Hematopoietic multipotent progenitor cell treated with erythropoietin and hydrocortisone succinate and interleukin-3 and kit ligand, for 4 days (in vitro differentiated cells): ENCODE measurements at regions not wholly inside any gene's neighbourhood (a gene's known extent, or its start where the extent isn't known, plus 50 kb on each side); places are given as distances from the start of the nearest gene placed in this dataset.

ENCODE experiments used
- DNase-seq: peaks from one replicate; pipeline ENCODE4 v3.0.0-alpha.2; 2015

DNA sequence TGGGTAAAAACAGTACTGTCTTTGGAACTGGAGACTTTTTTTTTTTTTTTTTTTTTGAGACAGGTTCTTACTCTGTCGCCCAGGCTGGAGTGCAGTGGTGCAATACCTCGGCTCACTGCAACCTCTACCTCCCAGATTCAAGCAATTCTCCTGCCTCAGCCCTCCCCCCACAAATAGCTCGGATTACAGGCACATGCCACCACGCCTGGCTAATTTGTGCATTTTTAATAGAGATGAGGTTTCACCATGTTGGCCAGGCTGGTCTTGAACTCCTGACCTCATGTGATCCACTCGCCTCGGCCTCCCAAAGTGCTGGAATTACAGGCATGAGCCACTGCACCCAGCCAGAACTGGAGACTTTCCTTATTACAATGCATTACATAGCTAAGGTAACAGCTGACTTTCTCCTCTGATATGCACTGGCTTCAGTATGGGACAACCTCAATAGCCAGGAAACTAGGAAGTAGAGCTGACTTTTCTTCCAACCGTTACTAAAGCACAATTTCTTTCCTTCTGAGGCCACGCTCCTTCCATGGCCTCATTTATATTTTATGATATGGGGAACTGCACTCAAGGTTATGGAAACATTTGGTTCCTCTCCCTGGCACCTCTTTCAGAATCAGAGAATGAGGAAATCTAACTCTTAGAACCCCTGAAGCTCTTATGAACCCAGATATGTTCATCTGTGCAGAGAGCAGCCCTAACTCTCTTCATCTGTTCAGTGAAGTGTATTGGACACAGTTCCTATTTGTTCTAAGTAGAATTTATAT is 53.5 kb upstream of the FAM9B start:
- DNase-seq, result no peak

GRCh38 chrX:9088896-9089295 is 55.0 kb upstream of the FAM9B start:
- DNase-seq, result no peak

GRCh38 chrX:9090766-9091165 is 56.8 kb upstream of the FAM9B start:
- DNase-seq, result no peak

- DNase-seq, result no peak
Measured at GRCh38 chrX:9091258-9091657, 57.3 kb upstream of the FAM9B start.

DNA sequence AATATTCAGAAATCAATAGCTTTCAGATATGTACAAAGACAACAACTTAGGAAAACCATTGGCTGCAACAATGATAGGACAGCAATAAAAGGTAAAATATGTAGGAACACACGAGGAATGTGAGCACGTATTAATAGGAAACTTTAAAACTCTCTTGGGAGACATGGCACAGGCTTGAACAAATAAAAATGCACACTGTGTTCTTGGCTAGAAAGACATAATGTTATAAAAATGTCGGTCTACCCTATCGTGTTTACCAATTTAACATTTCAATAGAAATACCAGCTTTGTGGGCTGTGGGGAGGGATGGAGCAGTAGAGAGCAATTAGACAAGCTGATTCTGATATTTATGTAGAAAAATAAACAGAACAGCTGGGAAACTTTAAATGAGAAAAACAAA is 69.0 kb upstream of the FAM9B start:
- no peak for DNase-seq

GRCh38 chrX:9108054-9108453 is 74.1 kb upstream of the FAM9B start:
- DNase-seq, result no peak

GRCh38 chrX:9110808-9111207 is 76.9 kb upstream of the FAM9B start:
- no peak for DNase-seq

- no peak for DNase-seq
Measured at GRCh38 chrX:9114245-9114644, 80.3 kb upstream of the FAM9B start.

DNA sequence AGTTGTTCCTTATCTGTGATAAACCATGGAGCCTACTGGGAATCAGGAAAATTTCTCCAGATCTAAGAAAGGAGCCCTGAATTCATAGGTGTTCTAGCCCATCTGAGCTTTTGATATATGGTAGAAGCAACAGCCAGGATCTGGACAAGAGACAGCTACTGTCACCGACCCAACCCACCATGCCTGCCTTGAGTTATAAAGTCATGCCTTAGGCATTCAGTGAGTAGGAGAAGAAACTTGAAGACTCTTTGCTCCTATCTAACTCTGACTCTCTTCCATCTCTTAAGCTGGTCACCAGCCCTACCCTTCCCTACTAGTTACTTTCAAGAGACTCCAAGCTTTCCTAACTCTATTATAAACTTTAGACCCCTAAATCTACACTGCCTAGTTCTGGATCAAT is 83.9 kb upstream of the FAM9B start:
- no peak for DNase-seq

DNA sequence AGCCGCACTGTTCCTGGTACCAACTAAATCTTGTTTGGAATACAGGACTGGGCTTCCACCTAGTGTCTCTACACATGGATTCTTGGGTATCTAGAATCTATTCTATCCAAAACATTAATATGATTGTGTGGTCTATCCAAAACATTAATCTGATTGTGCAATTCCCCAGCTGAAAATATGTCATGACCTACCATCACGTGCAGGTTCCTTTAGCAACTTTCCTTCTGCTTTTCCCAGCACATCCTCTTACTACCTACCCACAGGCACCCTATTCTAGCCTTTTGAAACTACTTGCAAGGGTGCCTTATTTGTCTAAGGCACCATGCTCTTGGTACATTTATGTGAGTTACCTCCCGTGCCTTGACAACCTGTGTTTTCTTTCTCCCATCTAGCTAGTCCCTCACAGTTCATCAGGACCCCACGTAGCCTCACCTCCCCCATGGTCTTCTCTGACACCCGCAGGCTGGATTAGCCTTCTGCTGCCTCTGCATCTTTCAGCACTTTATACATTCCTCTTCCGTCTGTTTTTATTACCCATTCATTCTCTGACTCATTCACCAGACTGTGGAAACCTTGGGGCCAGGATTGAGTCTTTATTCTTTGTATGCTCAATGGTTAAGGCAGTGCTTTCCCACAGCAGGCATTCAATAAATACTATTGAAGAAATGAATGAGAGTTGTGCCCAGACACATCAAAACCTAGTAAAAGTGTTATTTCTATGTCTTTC is 88.8 kb upstream of the FAM9B start:
- DNase-seq, result peak; percentile 1

DNA sequence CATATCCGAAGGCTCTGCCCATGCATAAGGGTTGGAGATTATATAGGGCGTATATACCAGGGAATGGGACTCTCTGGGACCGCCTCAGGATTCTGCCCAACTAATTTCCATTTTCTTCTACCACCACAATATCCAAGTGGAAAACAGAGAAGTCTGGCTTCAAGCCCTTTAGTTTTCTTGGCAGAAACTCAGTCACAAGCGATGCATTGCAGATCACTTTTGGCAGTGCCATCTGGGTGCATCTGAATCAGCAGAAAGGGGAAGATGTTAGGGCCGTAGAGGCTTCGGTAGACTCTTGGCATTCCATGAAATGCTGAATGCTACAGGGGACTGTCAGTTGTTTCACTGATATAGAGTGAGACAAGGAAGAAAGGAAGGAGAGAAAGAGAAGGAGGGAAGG is 94.1 kb upstream of the FAM9B start:
- DNase-seq, result no peak

DNA sequence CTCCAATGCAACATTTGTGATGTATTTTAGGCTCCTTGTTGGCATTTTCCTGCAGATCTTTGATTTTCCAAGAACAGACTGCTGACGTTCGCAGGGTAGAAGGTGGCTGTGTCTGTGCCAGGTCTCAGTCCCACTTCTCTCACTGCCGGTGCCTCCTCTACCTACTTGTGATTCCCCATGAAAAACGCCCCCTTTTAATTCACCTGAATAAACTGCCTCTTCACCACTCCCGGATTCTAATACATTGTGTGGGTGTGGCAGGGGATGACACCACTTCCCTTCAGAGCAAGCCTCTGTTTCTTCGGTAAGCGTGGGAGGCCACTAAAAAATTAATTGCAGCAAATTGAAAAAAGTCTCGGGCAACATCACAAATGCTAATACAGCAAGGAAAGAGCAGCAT is 96.1 kb upstream of the FAM9B start:
- DNase-seq, result no peak

DNA sequence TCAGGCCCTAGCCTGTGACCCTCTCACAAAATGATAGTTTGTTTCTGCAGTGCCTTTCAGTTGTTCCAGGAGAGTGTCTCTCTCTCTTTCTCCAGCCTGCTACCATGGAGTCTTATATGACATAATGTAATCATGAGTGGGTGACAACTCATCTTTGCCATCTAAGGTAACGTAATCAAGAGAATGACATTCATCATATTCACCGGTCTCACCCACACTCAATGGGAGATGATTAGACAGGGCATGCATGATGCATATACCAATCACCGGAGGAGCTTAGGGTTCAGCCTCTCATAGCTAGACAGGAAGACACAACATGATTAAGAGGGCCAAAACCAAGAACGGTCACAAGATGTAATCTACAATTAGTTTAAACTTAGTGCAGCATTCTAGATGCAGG is 97.1 kb upstream of the FAM9B start:
- DNase-seq, result no peak

GRCh38 chrX:9132036-9132638 is 98.2 kb upstream of the FAM9B start:
- DNase-seq, result no peak

- DNase-seq, result no peak
Measured at GRCh38 chrX:9133426-9133825, 99.5 kb upstream of the FAM9B start.

- DNase-seq, result no peak
Measured at GRCh38 chrX:9134366-9134765, 100.4 kb upstream of the FAM9B start.

DNA sequence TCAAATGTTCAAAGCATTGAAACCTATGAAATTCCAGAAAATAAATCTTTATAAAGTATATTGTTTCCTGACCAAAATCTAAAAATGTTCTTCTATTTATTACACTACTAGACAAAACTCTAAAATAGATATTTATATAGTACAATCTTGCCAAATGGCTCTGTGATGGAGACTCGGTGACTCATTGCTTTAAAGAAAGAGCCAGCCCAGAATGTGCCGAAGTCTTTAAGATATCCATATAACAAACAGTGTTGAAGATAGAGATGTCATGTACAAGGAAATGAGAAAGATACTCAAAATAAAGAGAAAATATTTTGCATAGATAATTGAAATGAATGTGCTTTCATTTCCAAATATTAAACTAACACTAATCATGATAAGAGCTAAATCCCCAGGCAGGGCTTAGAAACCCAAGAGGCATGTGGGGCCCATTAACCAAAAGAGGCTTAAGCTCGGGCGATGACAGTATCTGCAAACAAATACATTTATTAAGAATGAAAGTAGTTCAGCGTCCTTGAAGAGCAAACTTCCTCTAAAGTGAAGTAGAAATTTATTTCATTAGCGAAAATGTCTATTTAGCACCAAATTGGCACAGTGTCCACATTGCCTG is 102.1 kb upstream of the FAM9B start:
- no peak for DNase-seq

DNA sequence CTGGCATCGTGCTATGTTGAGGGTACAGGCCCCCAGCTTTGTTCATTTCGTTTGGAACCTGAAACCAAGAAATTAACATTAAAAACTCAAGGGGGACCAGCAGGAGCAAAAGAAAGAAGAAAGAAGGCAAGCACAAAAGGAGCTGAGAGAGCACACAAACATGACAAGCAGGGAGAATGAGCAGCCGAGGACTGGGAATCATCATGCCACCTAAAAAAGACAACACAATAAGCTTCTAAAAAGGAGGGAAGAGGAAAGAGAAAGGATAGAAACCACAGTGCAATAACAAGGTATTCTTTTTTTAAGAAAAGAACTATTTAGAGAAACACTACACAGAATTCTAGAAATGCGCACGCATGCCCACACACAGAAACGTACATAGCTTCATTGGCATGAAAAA is 103.2 kb upstream of the FAM9B start:
- DNase-seq, result no peak

GRCh38 chrX:9141496-9141895 is 107.6 kb upstream of the FAM9B start:
- no peak for DNase-seq

GRCh38 chrX:9144701-9145241 is 110.8 kb upstream of the FAM9B start:
- no peak for DNase-seq

DNA sequence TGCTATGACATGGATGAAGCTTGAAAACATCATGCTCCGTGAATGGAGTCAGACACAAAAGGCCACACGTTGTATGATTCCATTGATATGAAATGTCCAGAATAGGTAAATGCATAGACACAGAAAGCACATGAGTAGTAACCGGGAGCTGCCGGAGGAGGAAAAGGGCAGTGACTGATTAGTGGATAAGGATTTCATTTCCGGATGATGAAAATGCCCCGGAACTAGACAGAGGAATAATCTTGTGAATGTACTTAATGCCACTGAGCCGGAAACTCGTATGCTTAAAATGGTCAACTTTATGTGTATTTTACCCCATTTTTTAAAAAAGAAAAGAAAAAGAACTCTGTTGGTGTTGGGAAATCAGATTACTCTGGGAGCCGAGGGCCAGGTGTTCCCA is 112.7 kb upstream of the FAM9B start:
- DNase-seq, result no peak

DNA sequence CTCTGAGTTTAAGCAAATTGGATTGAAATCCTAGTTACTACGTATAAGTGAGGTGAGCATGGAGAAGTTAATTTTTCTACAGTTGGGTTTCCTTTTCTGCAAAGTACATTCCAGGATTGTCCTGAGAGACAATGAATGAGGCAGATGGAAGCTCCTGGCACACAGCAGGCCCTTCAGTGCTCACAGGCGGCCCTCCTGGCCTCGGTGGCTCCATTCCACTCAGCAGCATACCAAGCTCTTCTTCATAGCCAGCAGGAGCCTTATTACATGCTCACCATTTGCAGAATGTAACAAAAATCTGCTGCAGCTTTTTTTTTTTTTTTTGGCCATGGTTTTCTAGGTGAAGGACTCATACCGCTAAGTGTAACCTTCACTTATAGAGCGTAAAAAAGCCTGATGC is 113.2 kb upstream of the FAM9B start:
- DNase-seq, result no peak

DNA sequence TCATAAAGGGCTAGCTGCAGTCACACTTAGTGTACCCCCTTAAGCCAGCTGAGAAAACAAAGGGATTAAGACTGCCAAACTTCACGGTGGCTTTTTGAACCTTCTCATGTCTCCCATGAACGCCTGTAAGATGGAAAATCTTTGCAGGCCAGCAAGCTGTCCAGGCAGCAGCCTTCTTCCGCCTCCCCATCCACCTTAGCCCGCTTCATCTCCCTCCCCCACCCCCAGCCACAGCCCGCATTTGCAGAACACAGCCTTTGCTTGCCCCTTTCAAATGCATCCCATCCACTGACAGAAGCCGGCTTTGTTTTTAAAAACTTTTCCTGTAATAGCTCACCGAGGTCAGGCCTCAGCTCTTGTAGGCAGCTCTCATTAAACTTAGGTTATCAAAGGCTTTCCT is 113.8 kb upstream of the FAM9B start:
- no peak for DNase-seq
